ENCODE measurements at regions not wholly inside any gene's neighbourhood (a gene's known extent, or its start where the extent isn't known, plus 50 kb on each side); places are given as distances from the start of the nearest gene placed in this dataset.

GRCh38 chr1:208369045-208369444, 124.9 kb upstream of the PLXNA2 start:
- TF ChIP-seq CTCF (IDR thresholded peaks at IDR 0.05; ENCODE audit: insufficient read depth, low read depth, low read length), result no peak
- no peak for TF ChIP-seq EZH2 (IDR thresholded peaks at IDR 0.05; ENCODE audit: insufficient read depth, low read length)
